ENCODE measurements at regions not wholly inside any gene's neighbourhood (a gene's known extent, or its start where the extent isn't known, plus 50 kb on each side); places are given as distances from the start of the nearest gene placed in this dataset.
A peak's percentile ranks its signal among the peaks of the same experiment; 100 is the strongest.

GRCh38 chr2:59726228-59727120 is 827.0 kb downstream of the BCL11A start:
- no peaks in the 10 kb centered on the region for H3K4me1 ChIP-seq
- H3K27ac ChIP-seq: no peak overlapping the region
- intact Hi-C loops (cut with DNase I): no loop called here
- no peak for TF ChIP-seq CTCF (IDR thresholded peaks at IDR 0.05)
- ATAC-seq (peak; percentile 29 to 54), DNase-seq (no peak)
- no peaks in the 10 kb centered on the region for H3K9me3 ChIP-seq
- no peaks in the 10 kb centered on the region for H3K27me3 ChIP-seq (ENCODE audit: low read depth)
- no peak overlapping the region for H3K4me3 ChIP-seq
- no peaks in the 10 kb centered on the region for H3K36me3 ChIP-seq

- no peaks in the 10 kb centered on the region for H3K4me1 ChIP-seq
- no peaks in the 10 kb centered on the region for H3K27me3 ChIP-seq (ENCODE audit: low read depth)
- ATAC-seq: no peak
- no peaks in the 10 kb centered on the region for H3K9me3 ChIP-seq
- DNase-seq: no peak
- no peak overlapping the region for H3K27ac ChIP-seq
- H3K4me3 ChIP-seq: no peak overlapping the region
- H3K36me3 ChIP-seq: no peaks in the 10 kb centered on the region
- no peak for TF ChIP-seq CTCF (IDR thresholded peaks at IDR 0.05)
- intact Hi-C loops (cut with DNase I): no loop called here
Observed at GRCh38 chr2:59724746-59725145, 828.7 kb downstream of the BCL11A start.

- Histone ChIP-seq H3K27ac (no peak overlapping the region), H3K4me1 (no peaks in the 10 kb centered on the region), H3K9me3 (no peaks in the 10 kb centered on the region), H3K27me3 (ENCODE audit: low read depth) (no peaks in the 10 kb centered on the region), H3K4me3 (no peak overlapping the region), H3K36me3 (no peaks in the 10 kb centered on the region)
- no peak for DNase-seq
- intact Hi-C loops (cut with DNase I): no loop called here
- TF ChIP-seq CTCF (IDR thresholded peaks at IDR 0.05): no peak
- no peak for ATAC-seq
Observed at GRCh38 chr2:59720296-59720866, 833.1 kb downstream of the BCL11A start.

- Histone ChIP-seq H3K27ac (no peak overlapping the region), H3K9me3 (no peaks in the 10 kb centered on the region), H3K27me3 (ENCODE audit: low read depth) (no peaks in the 10 kb centered on the region), H3K4me1 (no peaks in the 10 kb centered on the region), H3K4me3 (no peak overlapping the region), H3K36me3 (no peaks in the 10 kb centered on the region)
- intact Hi-C loops (cut with DNase I): no loop called here
- TF ChIP-seq CTCF (IDR thresholded peaks at IDR 0.05): no peak
- DNase-seq (no peak), ATAC-seq (no peak)
Observed at GRCh38 chr2:59713577-59713976, 839.9 kb downstream of the BCL11A start.

- DNase-seq (no peak), ATAC-seq (no peak)
- Histone ChIP-seq H3K27ac (no peak overlapping the region), H3K4me3 (no peak overlapping the region), H3K9me3 (no peaks in the 10 kb centered on the region), H3K36me3 (no peaks in the 10 kb centered on the region), H3K27me3 (ENCODE audit: low read depth) (no peaks in the 10 kb centered on the region), H3K4me1 (no peaks in the 10 kb centered on the region)
- intact Hi-C loops (cut with DNase I): no loop called here
- TF ChIP-seq CTCF (IDR thresholded peaks at IDR 0.05): no peak
Observed at GRCh38 chr2:59711121-59711520, 842.3 kb downstream of the BCL11A start.
